ENCODE measurements at regions not wholly inside any gene's neighbourhood (a gene's known extent, or its start where the extent isn't known, plus 50 kb on each side); places are given as distances from the start of the nearest gene placed in this dataset.

DNA sequence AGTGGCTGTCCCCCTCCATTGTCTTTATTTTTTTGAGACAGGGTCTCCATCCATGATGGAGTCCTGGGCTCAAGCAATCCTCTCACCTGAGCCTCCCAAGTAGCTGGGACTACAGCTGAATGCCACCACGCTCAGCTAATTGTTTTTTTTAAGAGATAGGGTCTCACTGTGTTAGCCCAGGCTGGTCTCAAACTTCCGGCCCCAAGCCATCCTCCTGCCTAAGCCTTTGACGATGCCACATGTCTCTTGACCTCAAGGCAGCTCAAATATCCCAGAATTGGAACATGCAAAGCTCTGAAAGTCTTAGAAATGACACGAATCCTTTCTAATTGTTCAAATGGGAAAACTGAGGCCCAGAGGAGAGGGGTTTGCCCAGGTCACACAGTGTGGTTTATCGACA, 75.4 kb upstream of the ZNF423 start:
- no peak for DNase-seq (ENCODE audit: low spot score)
- no peak overlapping the region for H3K4me3 ChIP-seq
- H3K79me2 ChIP-seq (replicated peaks; ENCODE audit: insufficient read depth), result no peaks in the 10 kb centered on the region
- no peaks in the 10 kb centered on the region for H3F3A ChIP-seq (replicated peaks; ENCODE audit: low read depth)
- no peak for ATAC-seq
- no peak overlapping the region for H2AFZ ChIP-seq
- peaks cover 9% of the 10 kb centered on the region for H3K4me1 Mint-ChIP-seq
- no peaks in the 10 kb centered on the region for H3K9me2 ChIP-seq (ENCODE audit: insufficient read depth)
- no peak overlapping the region for H3K27ac Mint-ChIP-seq
- H3K9me3 Mint-ChIP-seq, result no peaks in the 10 kb centered on the region
- no peak overlapping the region for H3K27ac ChIP-seq (ENCODE audit: low read depth)
- H3K27me3 Mint-ChIP-seq (ENCODE audit: insufficient read depth, low read depth, poor library complexity), result peaks cover 5% of the 10 kb centered on the region
- TF ChIP-seq, protein P1, sequence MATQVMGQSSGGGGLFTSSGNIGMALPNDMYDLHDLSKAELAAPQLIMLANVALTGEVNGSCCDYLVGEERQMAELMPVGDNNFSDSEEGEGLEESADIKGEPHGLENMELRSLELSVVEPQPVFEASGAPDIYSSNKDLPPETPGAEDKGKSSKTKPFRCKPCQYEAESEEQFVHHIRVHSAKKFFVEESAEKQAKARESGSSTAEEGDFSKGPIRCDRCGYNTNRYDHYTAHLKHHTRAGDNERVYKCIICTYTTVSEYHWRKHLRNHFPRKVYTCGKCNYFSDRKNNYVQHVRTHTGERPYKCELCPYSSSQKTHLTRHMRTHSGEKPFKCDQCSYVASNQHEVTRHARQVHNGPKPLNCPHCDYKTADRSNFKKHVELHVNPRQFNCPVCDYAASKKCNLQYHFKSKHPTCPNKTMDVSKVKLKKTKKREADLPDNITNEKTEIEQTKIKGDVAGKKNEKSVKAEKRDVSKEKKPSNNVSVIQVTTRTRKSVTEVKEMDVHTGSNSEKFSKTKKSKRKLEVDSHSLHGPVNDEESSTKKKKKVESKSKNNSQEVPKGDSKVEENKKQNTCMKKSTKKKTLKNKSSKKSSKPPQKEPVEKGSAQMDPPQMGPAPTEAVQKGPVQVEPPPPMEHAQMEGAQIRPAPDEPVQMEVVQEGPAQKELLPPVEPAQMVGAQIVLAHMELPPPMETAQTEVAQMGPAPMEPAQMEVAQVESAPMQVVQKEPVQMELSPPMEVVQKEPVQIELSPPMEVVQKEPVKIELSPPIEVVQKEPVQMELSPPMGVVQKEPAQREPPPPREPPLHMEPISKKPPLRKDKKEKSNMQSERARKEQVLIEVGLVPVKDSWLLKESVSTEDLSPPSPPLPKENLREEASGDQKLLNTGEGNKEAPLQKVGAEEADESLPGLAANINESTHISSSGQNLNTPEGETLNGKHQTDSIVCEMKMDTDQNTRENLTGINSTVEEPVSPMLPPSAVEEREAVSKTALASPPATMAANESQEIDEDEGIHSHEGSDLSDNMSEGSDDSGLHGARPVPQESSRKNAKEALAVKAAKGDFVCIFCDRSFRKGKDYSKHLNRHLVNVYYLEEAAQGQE (IDR thresholded peaks at IDR 0.05; ENCODE audit: unreplicated experiment), result no peak
- no peak for TF ChIP-seq ZNF114 (CRISPR knock-in tag; IDR thresholded peaks at IDR 0.05)
- no peak for TF ChIP-seq NANOG (IDR thresholded peaks at IDR 0.05; ENCODE audit: borderline replicate concordance)
- TF ChIP-seq POLR2AphosphoS5 (IDR thresholded peaks at IDR 0.05; ENCODE audit: low read depth), result no peak
- no peak for TF ChIP-seq ZNF331 (CRISPR knock-in tag; IDR thresholded peaks at IDR 0.05; ENCODE audit: low read depth)
- no peak for TF ChIP-seq EZH2phosphoT487 (IDR thresholded peaks at IDR 0.05; ENCODE audit: unreplicated experiment)
- TF ChIP-seq, protein P2, sequence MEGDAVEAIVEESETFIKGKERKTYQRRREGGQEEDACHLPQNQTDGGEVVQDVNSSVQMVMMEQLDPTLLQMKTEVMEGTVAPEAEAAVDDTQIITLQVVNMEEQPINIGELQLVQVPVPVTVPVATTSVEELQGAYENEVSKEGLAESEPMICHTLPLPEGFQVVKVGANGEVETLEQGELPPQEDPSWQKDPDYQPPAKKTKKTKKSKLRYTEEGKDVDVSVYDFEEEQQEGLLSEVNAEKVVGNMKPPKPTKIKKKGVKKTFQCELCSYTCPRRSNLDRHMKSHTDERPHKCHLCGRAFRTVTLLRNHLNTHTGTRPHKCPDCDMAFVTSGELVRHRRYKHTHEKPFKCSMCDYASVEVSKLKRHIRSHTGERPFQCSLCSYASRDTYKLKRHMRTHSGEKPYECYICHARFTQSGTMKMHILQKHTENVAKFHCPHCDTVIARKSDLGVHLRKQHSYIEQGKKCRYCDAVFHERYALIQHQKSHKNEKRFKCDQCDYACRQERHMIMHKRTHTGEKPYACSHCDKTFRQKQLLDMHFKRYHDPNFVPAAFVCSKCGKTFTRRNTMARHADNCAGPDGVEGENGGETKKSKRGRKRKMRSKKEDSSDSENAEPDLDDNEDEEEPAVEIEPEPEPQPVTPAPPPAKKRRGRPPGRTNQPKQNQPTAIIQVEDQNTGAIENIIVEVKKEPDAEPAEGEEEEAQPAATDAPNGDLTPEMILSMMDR (conservative IDR thresholded peaks at IDR 0.05; ENCODE audit: low read depth in 2 of 2), result no peak
- no peak for TF ChIP-seq CREB1 (CRISPR knock-in tag; IDR thresholded peaks at IDR 0.05; ENCODE audit: low read depth)
- no peaks in the 10 kb centered on the region for H3K27me3 ChIP-seq (ENCODE audit: insufficient read depth)
- no peaks in the 10 kb centered on the region for H4K20me1 ChIP-seq (replicated peaks; ENCODE audit: insufficient read depth)
- no peaks in the 10 kb centered on the region for H3K36me3 ChIP-seq (ENCODE audit: insufficient read depth)
- no peak overlapping the region for H3K4me2 ChIP-seq
- H3K4me1 ChIP-seq (ENCODE audit: insufficient read depth), result no peaks in the 10 kb centered on the region
- H3K36me3 Mint-ChIP-seq (ENCODE audit: low read depth), result no peaks in the 10 kb centered on the region
- no peak overlapping the region for H3K4me3 Mint-ChIP-seq

DNA sequence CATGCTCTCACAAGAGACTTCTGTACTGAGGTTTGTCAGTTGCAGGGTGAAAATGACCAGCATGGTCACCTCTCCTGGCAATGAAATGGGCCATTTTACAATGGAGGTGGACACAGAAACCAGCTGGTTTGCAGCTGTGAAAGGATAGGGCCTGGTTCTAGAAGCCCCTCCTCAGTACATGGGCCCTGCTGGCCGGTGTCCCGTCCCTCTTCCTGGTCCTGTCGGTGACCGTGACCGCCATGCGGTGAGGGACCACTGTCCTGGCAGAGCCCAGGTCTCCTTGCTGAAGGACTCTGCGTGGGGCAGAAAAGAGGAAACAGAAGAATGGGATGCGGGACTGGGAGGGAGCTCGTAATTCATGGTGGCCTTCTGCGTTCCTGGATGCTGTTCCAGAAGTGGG, 76.0 kb upstream of the ZNF423 start:
- no peaks in the 10 kb centered on the region for H3K79me2 ChIP-seq (replicated peaks; ENCODE audit: insufficient read depth)
- peaks cover 2% of the 10 kb centered on the region; the same call in 1 of the 3 replicates for H3K9me3 Mint-ChIP-seq
- H3K4me2 ChIP-seq, result no peak overlapping the region
- no peaks in the 10 kb centered on the region for H3K9me2 ChIP-seq (ENCODE audit: insufficient read depth)
- no peaks in the 10 kb centered on the region for H4K20me1 ChIP-seq (replicated peaks; ENCODE audit: insufficient read depth)
- no peaks in the 10 kb centered on the region for H3F3A ChIP-seq (replicated peaks; ENCODE audit: low read depth)
- H3K27ac Mint-ChIP-seq, result no peak overlapping the region
- no peak overlapping the region for H3K4me3 Mint-ChIP-seq
- H3K27me3 Mint-ChIP-seq (ENCODE audit: insufficient read depth, low read depth, poor library complexity), result peaks cover 5% of the 10 kb centered on the region
- H3K4me1 Mint-ChIP-seq, result peaks cover 9% of the 10 kb centered on the region
- no peaks in the 10 kb centered on the region for H3K36me3 Mint-ChIP-seq (ENCODE audit: low read depth)
- no peak overlapping the region for H3K4me3 ChIP-seq
- H3K4me1 ChIP-seq (ENCODE audit: insufficient read depth), result no peaks in the 10 kb centered on the region
- no peaks in the 10 kb centered on the region for H3K27me3 ChIP-seq (ENCODE audit: insufficient read depth)
- no peak for DNase-seq (ENCODE audit: low spot score)
- H3K36me3 ChIP-seq (ENCODE audit: insufficient read depth), result no peaks in the 10 kb centered on the region
- no peak overlapping the region for H2AFZ ChIP-seq
- no peak for ATAC-seq
- no peak overlapping the region for H3K27ac ChIP-seq (ENCODE audit: low read depth)
- TF ChIP-seq ZNF331 (CRISPR knock-in tag; IDR thresholded peaks at IDR 0.05; ENCODE audit: low read depth) (no peak), CREB1 (CRISPR knock-in tag; IDR thresholded peaks at IDR 0.05; ENCODE audit: low read depth) (no peak), EZH2 (IDR thresholded peaks at IDR 0.05; ENCODE audit: low read depth, unreplicated experiment) (no peak), STAT1 (IDR thresholded peaks at IDR 0.05; ENCODE audit: unreplicated experiment) (no peak), JUNB (IDR thresholded peaks at IDR 0.05; ENCODE audit: unreplicated experiment) (no peak), NANOG (IDR thresholded peaks at IDR 0.05; ENCODE audit: borderline replicate concordance) (no peak)
- TF ChIP-seq, protein P3, sequence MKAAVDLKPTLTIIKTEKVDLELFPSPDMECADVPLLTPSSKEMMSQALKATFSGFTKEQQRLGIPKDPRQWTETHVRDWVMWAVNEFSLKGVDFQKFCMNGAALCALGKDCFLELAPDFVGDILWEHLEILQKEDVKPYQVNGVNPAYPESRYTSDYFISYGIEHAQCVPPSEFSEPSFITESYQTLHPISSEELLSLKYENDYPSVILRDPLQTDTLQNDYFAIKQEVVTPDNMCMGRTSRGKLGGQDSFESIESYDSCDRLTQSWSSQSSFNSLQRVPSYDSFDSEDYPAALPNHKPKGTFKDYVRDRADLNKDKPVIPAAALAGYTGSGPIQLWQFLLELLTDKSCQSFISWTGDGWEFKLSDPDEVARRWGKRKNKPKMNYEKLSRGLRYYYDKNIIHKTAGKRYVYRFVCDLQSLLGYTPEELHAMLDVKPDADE (IDR thresholded peaks at IDR 0.05), result no peak

All from GM23338 (cell line).